ENCODE measurements at regions not wholly inside any gene's neighbourhood (a gene's known extent, or its start where the extent isn't known, plus 50 kb on each side); places are given as distances from the start of the nearest gene placed in this dataset.
"Not testable (repeated sequence)": the region's sequence is repeated elsewhere in the genome, so short reads cannot be mapped to it uniquely, and the experiment has no call there.

DNA sequence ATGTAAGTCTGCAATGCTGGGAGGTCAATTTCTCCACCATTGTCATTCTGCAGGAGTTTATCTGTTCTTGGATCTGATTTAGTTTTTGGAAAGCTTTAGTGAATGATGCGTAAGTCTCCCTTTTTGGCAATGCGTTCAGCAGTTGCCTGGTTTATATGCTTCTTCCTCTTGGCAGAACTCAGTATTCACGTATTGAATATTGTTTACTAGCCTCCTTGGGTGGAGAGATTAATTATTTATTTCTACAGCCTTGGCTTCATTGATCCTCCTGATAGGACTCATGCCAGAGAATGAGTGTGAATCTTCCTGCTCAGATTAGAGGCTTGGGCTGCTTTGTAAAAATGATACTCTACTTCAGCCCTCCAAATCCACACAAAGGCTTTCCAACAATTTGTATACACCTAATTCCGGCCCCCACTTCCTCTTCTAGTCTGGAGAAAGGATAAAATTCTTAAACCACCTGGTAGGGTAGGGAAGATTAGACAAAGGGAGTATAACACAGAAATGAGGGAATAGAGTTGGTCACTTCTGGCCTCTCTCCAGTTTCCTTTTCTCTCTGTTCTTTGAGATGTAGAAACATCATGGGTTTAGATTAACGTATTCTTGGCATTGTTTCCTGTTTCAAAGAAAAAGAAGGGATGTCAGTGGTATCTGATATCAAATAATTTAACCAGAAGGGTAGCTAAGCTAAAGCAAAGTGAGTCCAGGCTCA, 929.8 kb downstream of the KCNJ2 start:
- no peak for DNase-seq (ENCODE audit: low spot score)
- no peaks in the 10 kb centered on the region for H3K36me3 ChIP-seq
- H3K9me3 ChIP-seq = no peaks in the 10 kb centered on the region
- H3K27me3 ChIP-seq = no peaks in the 10 kb centered on the region
- no peaks in the 10 kb centered on the region for H3K4me1 ChIP-seq
- H3K4me3 ChIP-seq = no peak overlapping the region
- no peak for TF ChIP-seq CTCF (IDR thresholded peaks at IDR 0.05)
- H3K27ac ChIP-seq = no peak overlapping the region

DNA sequence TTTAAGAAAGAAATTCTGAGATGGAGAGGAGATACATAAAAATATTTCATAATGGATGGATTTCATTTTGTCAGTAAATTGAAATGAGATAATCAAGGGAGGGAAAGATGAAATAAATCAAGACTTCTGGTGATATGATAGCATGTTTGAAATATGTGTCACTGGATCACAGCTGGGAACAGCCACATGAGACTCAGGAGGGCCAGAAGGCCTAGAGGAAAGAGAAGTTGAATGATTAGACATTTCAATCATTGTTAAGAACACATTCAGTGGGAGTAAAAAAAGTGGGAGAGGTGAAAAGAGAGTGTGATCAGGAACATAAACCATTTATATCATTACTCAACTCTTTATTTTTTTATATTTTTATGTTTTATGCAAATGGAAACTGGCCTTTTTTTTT, 933.4 kb downstream of the KCNJ2 start:
- Histone ChIP-seq H3K4me1 (no peaks in the 10 kb centered on the region), H3K27ac (no peak overlapping the region), H3K9me3 (no peaks in the 10 kb centered on the region), H3K27me3 (no peaks in the 10 kb centered on the region), H3K36me3 (no peaks in the 10 kb centered on the region), H3K4me3 (no peak overlapping the region)
- DNase-seq (ENCODE audit: low spot score) = no peak
- TF ChIP-seq CTCF (IDR thresholded peaks at IDR 0.05) = no peak

- no peak for TF ChIP-seq CTCF (IDR thresholded peaks at IDR 0.05)
These were observed 934.9 kb downstream of the KCNJ2 start for GRCh38 chr17:71104225-71104624.

GRCh38 chr17:71106056-71106455, 936.7 kb downstream of the KCNJ2 start:
- not testable (repeated sequence) for H3K36me3 ChIP-seq; DNase-seq (ENCODE audit: low spot score); H3K27ac ChIP-seq; H3K9me3 ChIP-seq; H3K4me1 ChIP-seq; H3K27me3 ChIP-seq; H3K4me3 ChIP-seq

More at GRCh38 chr17:71104225-71104624, 934.9 kb downstream of the KCNJ2 start:
- DNase-seq (ENCODE audit: low spot score) = no peak
- Histone ChIP-seq H3K4me1 (no peaks in the 10 kb centered on the region), H3K36me3 (no peaks in the 10 kb centered on the region), H3K4me3 (no peak overlapping the region), H3K9me3 (no peaks in the 10 kb centered on the region), H3K27ac (no peak overlapping the region), H3K27me3 (no peaks in the 10 kb centered on the region)

DNA sequence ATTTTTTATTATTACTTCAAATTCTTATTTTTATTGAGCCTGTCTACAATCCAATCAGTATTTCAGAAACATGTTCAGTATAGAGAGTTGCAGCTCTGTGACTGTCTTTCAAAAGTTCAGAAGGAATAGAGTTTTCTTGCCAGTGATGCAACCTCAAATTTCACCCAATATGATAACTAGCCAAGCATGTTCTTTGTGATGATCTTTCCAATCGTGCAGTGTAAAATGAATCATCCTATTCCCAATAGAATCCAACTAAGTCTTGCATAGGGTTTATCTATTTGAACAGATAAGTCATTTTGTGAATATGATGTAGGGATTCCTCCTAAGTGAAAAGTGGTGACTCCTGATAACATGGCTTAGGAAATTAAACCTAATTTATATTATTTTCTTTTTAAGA, 937.8 kb downstream of the KCNJ2 start:
- H3K4me3 ChIP-seq = no peak overlapping the region
- no peak overlapping the region for H3K27ac ChIP-seq
- no peaks in the 10 kb centered on the region for H3K27me3 ChIP-seq
- TF ChIP-seq CTCF (IDR thresholded peaks at IDR 0.05) = no peak
- H3K36me3 ChIP-seq = no peaks in the 10 kb centered on the region
- H3K4me1 ChIP-seq = no peaks in the 10 kb centered on the region
- no peak for DNase-seq (ENCODE audit: low spot score)
- H3K9me3 ChIP-seq = no peaks in the 10 kb centered on the region

DNA sequence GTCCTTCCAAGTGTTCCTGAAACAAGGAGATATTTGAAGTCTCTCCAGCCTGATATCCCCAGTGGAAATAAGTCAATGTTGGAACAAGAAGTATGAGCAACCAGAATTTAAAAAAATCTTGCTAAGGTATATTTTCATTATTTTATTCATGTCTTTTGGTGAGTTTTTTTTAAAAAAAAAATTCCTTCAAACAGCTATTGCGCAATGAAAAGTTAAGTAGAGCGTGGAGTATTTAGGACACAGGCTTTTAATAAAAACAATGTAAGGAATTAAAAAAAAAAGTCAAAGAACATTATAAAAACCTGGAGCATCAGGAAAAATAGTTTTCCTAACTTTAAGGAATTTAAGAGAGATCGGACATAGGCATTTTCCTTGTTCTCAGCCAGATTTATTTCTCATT, 940.4 kb downstream of the KCNJ2 start:
- no peak overlapping the region for H3K4me3 ChIP-seq
- H3K36me3 ChIP-seq = no peaks in the 10 kb centered on the region
- no peak for TF ChIP-seq CTCF (IDR thresholded peaks at IDR 0.05)
- no peaks in the 10 kb centered on the region for H3K9me3 ChIP-seq
- no peaks in the 10 kb centered on the region for H3K4me1 ChIP-seq
- H3K27me3 ChIP-seq = no peaks in the 10 kb centered on the region
- H3K27ac ChIP-seq = no peak overlapping the region
- no peak for DNase-seq (ENCODE audit: low spot score)
